T follicular helper cell (primary cell): ENCODE measurements at regions not wholly inside any gene's neighbourhood (a gene's known extent, or its start where the extent isn't known, plus 50 kb on each side); places are given as distances from the start of the nearest gene placed in this dataset.
A peak's percentile ranks its signal among the peaks of the same experiment; 100 is the strongest.

Experiments used
- DNase-seq: peaks from one replicate; pipeline ENCODE4 v3.0.0-alpha.2; 2020; ENCODE audit warnings: low read depth

DNA sequence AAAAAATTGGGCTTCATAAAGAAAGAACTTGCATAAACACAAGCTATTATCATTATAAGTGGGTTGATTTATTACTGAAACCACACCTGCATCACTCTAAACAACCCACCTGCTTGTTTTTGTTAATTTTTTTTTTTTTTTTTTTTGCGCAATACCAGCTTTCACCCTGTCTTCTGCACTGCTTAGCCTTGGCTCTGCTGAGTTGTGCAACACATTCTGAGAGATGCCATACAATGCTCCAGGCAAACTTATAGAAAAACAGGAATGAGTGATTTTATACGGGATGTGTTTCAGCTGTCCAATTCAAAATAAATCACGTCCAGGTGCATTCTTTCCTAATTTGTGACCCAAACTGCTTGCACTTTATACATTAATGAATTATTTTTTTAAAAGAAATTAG lies 923.6 kb downstream of the GATA3 start:
- no peak for DNase-seq

- no peak for DNase-seq
Measured at GRCh38 chr10:8979976-8980375, 925.5 kb downstream of the GATA3 start.

- DNase-seq = no peak
Measured at GRCh38 chr10:8981277-8981676, 926.8 kb downstream of the GATA3 start.

- no peak for DNase-seq
Measured at GRCh38 chr10:8985651-8986050, 931.2 kb downstream of the GATA3 start.

DNA sequence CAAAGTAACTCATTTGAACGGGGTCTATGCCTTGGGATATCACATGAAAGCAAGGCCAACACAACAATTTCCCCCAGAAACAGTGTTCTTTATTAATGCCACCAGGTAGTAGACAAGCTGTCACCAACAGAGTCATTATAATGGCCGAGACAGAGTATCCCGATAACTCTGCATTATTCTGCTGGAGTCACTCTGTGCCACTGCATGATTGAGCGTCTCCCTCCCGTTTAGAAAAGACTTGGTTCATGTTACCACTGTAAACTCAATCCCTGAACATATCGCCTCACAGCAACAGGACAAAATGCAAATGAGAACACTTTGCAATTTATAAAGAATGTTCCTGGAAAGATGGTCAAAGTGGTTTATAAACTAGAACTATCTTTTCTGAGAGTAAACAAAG lies 932.5 kb downstream of the GATA3 start:
- no peak for DNase-seq

DNA sequence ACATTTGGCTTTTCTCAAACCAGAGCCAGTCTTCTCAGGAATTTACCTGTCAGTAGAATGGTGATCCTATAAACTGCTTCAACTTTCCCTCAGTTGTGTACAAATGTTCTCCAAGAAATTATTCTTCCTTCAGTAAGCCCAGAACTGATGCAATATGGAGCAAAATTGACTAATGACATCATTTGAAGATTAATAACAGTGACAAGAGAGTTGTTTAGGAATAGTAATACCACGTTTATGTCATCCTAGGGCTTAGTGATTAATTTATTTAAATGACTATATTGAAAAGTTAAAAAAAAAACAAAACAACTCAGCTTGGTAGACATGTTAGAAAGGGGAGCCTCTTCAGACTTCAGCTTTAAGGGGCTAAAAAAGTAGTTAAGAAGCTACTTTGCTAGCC lies 933.2 kb downstream of the GATA3 start:
- no peak for DNase-seq

GRCh38 chr10:8990280-8990987 lies 935.9 kb downstream of the GATA3 start:
- DNase-seq = no peak

DNA sequence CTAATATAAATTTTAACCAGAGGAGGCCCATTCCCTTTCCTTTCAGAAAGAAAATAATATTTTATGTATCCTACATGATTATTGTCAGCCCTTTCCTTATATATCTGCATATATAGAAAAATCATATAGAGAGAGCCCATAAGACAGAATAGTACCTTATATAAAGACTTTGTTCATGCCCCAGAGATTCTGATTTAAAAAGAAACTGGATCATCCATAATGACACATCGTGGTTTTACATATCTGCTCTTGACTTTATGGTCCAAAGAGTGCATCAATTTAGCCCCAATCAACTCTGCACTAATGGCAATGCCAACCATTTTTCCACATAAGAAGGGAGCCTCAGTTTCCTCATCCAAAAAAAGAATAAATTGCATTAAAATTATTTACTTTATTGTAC lies 937.5 kb downstream of the GATA3 start:
- DNase-seq = no peak

- no peak for DNase-seq
Measured at GRCh38 chr10:8993864-8994263, 939.4 kb downstream of the GATA3 start.

- DNase-seq = no peak
Measured at GRCh38 chr10:8998751-8999150, 944.3 kb downstream of the GATA3 start.

DNA sequence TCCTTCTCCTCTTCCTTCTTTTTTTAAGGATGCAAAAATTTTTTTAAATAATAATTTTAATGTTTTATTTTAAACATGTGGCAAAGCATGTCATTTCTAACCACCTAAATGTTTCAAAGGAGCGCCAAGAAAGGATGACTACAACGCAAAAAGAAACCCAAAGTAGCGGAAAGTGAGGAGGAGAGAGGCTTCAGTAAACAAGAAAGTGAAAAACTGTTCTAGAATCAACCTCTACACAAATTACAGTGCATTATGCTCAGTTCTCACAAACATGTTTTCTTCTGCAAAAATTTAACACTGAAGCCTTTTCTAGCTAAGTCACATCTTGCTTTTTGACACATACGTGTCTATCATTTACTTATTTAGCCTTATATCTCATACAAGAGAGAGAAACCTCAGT lies 948.6 kb downstream of the GATA3 start:
- DNase-seq = no peak

- no peak for DNase-seq
Measured at GRCh38 chr10:9004736-9005135, 950.2 kb downstream of the GATA3 start.

DNA sequence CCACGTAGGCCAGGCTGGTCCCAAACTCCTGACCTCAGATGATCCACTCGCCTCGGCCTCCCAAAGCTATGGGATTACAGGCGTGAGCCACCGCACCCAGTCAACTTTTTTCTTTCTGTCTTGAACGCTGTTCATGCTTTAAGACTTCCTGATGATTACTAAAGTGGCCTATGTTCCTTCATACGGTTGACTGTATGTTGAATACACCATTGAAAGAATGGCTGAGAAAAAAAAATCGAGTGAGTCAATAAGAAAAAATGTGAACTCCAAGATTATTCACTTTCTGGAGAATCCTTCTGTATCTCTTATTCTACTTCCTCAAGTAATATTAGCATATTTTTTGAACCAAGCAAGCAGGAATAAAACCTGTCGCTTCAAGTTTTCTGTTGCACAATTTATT lies 955.0 kb downstream of the GATA3 start:
- DNase-seq = no peak

DNA sequence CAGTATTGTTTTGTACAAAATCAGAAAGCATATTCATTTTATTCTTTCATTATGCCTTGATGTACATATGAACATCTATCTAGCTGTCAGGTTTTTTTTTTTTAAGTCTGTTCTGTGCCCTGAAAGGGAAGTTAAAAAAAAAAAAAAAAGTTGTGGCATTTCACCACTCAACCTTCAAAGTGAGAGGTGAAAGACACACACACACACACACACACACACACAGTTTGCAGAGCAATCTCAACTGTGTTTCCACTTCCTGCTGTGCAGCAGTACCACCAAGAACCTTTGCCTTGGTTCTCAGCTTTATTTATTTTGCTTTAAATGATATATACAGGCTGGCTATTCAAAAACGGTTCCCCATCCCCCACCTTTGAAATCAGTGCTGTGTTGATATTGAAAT lies 955.6 kb downstream of the GATA3 start:
- DNase-seq = peak; percentile 18

GRCh38 chr10:9010931-9011670 lies 956.6 kb downstream of the GATA3 start:
- no peak for DNase-seq

DNA sequence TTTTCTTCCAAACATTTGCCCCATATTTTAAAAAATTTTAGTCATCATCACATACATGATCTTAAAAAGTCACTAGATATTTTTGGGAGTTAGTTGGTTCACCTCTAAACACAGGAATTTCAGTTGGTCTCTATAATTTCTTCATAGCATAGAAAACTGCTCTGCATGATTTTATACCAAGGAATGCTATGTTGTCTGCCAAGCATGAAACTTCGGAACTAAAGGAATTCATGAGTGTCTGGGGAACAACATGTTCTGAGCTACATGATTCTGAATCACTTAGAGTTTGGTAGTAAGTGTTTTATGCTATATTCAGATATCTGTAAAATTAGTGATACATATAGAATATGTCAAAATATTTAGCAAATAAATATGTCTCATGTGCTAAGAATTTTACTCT lies 957.8 kb downstream of the GATA3 start:
- no peak for DNase-seq

GRCh38 chr10:9015005-9015404 lies 960.5 kb downstream of the GATA3 start:
- no peak for DNase-seq

GRCh38 chr10:9015447-9015846 lies 961.0 kb downstream of the GATA3 start:
- DNase-seq = no peak

- no peak for DNase-seq
Measured at GRCh38 chr10:9016930-9017329, 962.4 kb downstream of the GATA3 start.

DNA sequence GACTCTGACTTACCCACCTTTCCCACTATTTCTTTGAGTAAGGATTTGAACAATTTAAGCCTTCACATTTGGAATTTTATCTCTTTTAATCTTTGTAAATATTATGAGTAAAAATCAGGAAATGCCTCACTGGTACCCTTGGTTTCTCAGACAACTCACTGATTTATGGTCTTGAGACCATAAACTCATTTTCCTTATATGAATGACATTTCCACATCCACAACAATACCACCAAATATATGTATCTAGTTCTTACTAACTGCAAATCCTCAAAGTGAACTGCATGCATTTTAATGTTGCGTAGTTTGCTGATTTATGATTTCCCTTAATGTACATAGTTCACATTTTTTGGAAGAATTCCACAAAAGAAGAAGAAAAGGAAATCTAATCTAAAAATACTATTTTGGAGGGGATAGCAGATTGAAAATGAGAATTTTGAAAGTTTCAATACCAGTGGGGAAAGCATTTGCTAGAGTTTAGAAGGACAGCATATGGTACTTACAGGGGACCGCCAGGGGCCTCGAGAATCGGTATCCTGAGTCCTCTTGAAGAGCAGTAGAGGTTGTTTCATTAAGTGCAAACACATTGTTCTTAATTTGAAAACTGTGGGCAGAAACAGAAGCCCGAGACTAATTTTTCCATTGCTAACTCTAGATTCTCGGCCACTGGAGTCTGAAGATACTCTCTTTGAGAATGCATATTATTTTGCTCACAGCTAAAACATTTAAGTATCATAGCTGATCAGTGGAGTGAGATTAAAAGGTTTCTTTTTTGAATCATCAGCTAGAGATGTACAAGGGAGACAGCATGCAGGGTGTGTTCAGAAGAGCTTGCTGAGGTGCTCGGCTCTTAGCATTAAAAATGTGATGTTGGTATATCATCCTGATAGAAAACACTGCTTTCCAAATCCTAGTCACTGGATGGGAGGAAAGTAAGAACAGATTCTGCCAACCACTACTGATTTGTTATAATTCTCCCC lies 964.0 kb downstream of the GATA3 start:
- no peak for DNase-seq

- no peak for DNase-seq
Measured at GRCh38 chr10:9023206-9023605, 968.7 kb downstream of the GATA3 start.

DNA sequence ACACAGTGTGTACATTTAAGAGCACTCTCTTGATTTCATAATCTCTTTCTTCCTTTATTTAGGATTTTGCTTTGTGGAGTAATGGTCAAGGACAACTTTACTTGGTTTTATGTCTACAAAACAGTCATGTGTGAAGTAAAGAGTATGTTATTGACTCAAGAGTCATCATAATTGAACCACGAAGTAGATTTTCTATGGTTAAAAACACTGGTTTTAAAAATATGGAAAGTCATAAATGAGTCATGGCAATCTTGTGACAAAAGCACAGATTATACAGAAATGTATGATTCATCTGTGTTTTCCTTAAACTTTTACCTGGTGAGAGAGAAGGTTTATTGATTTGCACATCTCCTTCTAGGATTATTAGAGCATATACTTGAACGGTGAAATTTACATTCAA lies 969.7 kb downstream of the GATA3 start:
- no peak for DNase-seq

GRCh38 chr10:9028231-9028630 lies 973.7 kb downstream of the GATA3 start:
- no peak for DNase-seq
